Fibroblast of villous mesenchyme (primary cell): ENCODE measurements at regions not wholly inside any gene's neighbourhood (a gene's known extent, or its start where the extent isn't known, plus 50 kb on each side); places are given as distances from the start of the nearest gene placed in this dataset.

Source experiments
- DNase-seq: peaks from one replicate; pipeline ENCODE4 v3.0.0-alpha.2; 2010; ENCODE audit warnings: low read depth
- H3K4me3 ChIP-seq: 2 replicates; pipeline ENCODE4 v1.5.1; 2011; ENCODE audit warnings: low read depth, mild to moderate bottlenecking, low read length
- CTCF ChIP-seq: IDR thresholded peaks from 2 replicates; pipeline ENCODE4 v1.5.1; 2012; ENCODE audit warnings: low read depth, mild to moderate bottlenecking, low read length; ENCODE audit not compliant: insufficient read depth

DNA sequence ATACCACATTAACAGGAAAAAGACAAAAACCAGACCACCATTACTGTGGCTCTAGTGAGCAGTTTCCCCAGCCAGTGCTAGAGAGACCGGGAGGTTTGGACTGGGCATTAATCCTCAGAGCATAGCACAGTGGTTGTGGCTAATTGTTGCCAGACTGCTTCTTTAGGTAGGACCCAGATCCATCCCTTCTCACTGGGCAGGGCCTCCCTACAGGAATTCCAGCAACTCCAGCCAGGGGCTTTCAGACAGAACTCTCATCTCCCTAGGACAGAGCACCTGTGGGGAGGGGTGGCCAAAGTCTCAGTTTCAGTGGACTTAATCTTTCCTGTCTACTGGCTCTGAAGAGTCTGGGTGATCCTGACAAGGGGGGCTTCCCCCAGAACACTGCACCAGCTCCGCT, 759.6 kb downstream of the SQOR start:
- no peak for DNase-seq
- no peak for TF ChIP-seq CTCF
- no peak overlapping the region for H3K4me3 ChIP-seq

- no peak for DNase-seq
- H3K4me3 ChIP-seq, result no peak overlapping the region
- no peak for TF ChIP-seq CTCF
These were observed 773.5 kb downstream of the SQOR start for GRCh38 chr15:46408312-46408711.

DNA sequence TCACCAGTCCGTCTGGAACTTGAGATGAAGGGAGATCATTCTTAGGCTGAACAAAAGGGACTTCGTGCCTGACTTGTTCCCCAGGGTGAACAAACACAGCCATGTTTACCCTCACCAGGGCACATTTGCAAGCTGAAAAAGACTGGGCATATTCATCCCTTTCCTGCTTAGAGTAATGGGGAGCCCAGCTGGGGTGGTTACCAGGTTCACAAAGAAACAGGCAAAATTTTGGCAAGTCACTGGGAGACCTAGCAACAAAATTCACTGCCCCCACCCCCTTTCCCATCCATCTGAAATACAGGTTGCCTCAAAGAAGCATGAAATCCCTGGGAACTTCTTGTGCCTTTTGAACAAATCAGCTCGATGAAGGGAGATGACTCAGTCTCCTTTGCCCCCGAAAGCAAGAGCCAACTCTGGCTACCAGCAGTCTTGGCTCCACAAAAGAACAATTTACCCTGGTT, 775.0 kb downstream of the SQOR start:
- TF ChIP-seq CTCF, result no peak
- DNase-seq, result no peak
- no peak overlapping the region for H3K4me3 ChIP-seq

GRCh38 chr15:46410705-46411104, 775.9 kb downstream of the SQOR start:
- DNase-seq, result no peak
- TF ChIP-seq CTCF, result no peak
- H3K4me3 ChIP-seq, result no peak overlapping the region

DNA sequence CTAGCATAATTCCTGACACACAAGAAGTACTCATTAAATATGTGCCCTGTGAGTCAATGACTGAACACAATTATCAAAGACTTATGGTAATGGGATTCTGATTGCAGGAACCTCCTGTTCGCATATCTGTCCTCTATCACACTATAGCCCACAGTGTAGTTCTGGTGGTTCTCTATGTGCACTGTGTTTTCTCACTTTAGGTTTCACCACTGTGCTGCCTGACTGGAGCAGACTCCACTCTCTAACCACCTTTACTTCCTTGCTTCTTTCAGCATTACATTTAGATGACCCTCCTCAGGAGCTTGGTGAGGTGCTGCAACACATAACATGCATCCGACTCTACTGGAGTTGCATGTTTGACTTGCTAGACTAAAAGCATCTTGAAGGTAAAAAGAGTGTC, 777.1 kb downstream of the SQOR start:
- no peak for TF ChIP-seq CTCF
- DNase-seq, result no peak

GRCh38 chr15:46413799-46414198, 779.0 kb downstream of the SQOR start:
- TF ChIP-seq CTCF, result no peak
- no peak overlapping the region for H3K4me3 ChIP-seq
- peak; percentile 36 for DNase-seq

More for the DNA sequence above, 777.1 kb downstream of the SQOR start:
- H3K4me3 ChIP-seq, result no peak overlapping the region

DNA sequence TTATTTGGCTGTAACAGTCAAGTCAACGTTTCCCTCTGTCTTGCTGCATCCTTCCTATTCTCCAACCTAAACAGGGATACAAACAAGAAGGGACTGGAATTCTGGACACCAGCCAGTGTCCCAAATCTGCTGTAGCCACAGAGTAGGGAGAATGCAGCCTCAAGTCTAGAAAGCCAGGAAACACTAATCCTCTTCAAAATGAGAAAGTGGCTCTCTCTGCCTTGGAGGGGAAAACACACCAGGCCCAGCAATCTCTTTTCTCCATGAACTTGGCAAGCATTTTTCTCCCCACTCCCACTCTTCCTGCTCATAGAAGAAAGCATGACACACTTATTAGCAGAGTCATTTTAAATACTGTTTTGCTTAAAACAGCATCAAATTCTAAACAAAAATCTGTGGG, 781.7 kb downstream of the SQOR start:
- DNase-seq, result no peak
- no peak for TF ChIP-seq CTCF

More for the DNA sequence above, 781.7 kb downstream of the SQOR start:
- H3K4me3 ChIP-seq, result no peak overlapping the region
